GM18517 (cell line): ENCODE measurements at regions not wholly inside any gene's neighbourhood (a gene's known extent, or its start where the extent isn't known, plus 50 kb on each side); places are given as distances from the start of the nearest gene placed in this dataset.
"Not testable (repeated sequence)": the region's sequence is repeated elsewhere in the genome, so short reads cannot be mapped to it uniquely, and the experiment has no call there.

Source experiments
- ATAC-seq: cut with Tn5 transposase; IDR thresholded peaks from one replicate; pipeline ENCODE4 v1.9.1; 2021; ENCODE audit warnings: mild to moderate bottlenecking, moderate library complexity; ENCODE audit not compliant: unreplicated experiment

GRCh38 chr21:14058566-14058965 is 152.2 kb downstream of the LIPI start:
- no peak for ATAC-seq

GRCh38 chr21:14057841-14058481 is 152.8 kb downstream of the LIPI start:
- not testable (repeated sequence) for ATAC-seq

- no peak for ATAC-seq
These were observed 153.4 kb downstream of the LIPI start for GRCh38 chr21:14057313-14057712.

- no peak for ATAC-seq
These were observed 154.0 kb downstream of the LIPI start for GRCh38 chr21:14056771-14057191.

- not testable (repeated sequence) for ATAC-seq
These were observed 154.8 kb downstream of the LIPI start for GRCh38 chr21:14055746-14056515.

- ATAC-seq, result no peak
These were observed 156.1 kb downstream of the LIPI start for GRCh38 chr21:14054682-14055081.

GRCh38 chr21:14050121-14050520 is 160.6 kb downstream of the LIPI start:
- ATAC-seq, result no peak

- ATAC-seq, result no peak
These were observed 164.4 kb downstream of the LIPI start for GRCh38 chr21:14046401-14046800.

- ATAC-seq, result no peak
These were observed 170.4 kb downstream of the LIPI start for GRCh38 chr21:14040386-14040785.

GRCh38 chr21:14028619-14029018 is 182.1 kb downstream of the LIPI start:
- not testable (repeated sequence) for ATAC-seq

- ATAC-seq, result peak; percentile 100
These were observed 183.4 kb downstream of the LIPI start for GRCh38 chr21:14027235-14027869.

- not testable (repeated sequence) for ATAC-seq
These were observed 190.6 kb downstream of the LIPI start for GRCh38 chr21:14020108-14020507.

- not testable (repeated sequence) for ATAC-seq
These were observed 194.9 kb downstream of the LIPI start for GRCh38 chr21:14015841-14016240.

- ATAC-seq, result not testable (repeated sequence)
These were observed 196.9 kb downstream of the LIPI start for GRCh38 chr21:14013623-14014498.

GRCh38 chr21:14013056-14013603 is 197.6 kb downstream of the LIPI start:
- no peak for ATAC-seq

- no peak for ATAC-seq
These were observed 198.3 kb downstream of the LIPI start for GRCh38 chr21:14012409-14012808.

- not testable (repeated sequence) for ATAC-seq
These were observed 199.0 kb downstream of the LIPI start for GRCh38 chr21:14011751-14012150.

GRCh38 chr21:14011149-14011548 is 199.6 kb downstream of the LIPI start:
- not testable (repeated sequence) for ATAC-seq

- ATAC-seq, result no peak
These were observed 200.0 kb downstream of the LIPI start for GRCh38 chr21:14010729-14011128.

- not testable (repeated sequence) for ATAC-seq
These were observed 200.8 kb downstream of the LIPI start for GRCh38 chr21:14009990-14010389.
